ENCODE measurements at regions not wholly inside any gene's neighbourhood (a gene's known extent, or its start where the extent isn't known, plus 50 kb on each side); places are given as distances from the start of the nearest gene placed in this dataset.

DNA sequence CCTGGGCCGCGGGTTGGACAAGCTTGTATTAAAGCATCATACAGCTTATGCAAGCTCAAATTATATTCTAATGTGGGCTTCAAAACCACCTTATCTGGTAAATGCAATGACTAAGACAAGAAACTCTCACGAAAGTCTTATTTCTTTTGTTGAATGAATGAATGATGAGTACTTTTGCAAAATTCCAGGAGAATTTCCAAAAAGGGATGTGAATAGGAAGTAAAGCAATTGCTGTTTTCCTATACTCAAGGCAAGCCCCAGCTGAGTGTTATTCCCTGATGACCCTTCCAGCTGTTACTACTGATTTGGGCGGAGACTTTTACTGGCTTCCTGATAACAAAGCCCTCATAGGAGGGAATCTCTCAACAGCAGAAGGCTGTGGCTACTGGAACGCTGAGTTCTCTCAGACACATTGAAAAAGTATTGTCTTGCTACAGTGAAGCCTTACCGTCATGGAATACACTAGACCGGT, 162.8 kb downstream of the SREK1 start:
- TF ChIP-seq, protein P1, sequence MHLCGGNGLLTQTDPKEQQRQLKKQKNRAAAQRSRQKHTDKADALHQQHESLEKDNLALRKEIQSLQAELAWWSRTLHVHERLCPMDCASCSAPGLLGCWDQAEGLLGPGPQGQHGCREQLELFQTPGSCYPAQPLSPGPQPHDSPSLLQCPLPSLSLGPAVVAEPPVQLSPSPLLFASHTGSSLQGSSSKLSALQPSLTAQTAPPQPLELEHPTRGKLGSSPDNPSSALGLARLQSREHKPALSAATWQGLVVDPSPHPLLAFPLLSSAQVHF (CRISPR knock-in tag; IDR thresholded peaks at IDR 0.05): no peak
- TF ChIP-seq, protein P2, sequence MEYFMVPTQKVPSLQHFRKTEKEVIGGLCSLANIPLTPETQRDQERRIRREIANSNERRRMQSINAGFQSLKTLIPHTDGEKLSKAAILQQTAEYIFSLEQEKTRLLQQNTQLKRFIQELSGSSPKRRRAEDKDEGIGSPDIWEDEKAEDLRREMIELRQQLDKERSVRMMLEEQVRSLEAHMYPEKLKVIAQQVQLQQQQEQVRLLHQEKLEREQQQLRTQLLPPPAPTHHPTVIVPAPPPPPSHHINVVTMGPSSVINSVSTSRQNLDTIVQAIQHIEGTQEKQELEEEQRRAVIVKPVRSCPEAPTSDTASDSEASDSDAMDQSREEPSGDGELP (IDR thresholded peaks at IDR 0.05; ENCODE audit: borderline replicate concordance, low read depth): no peak
- TF ChIP-seq, protein P3, sequence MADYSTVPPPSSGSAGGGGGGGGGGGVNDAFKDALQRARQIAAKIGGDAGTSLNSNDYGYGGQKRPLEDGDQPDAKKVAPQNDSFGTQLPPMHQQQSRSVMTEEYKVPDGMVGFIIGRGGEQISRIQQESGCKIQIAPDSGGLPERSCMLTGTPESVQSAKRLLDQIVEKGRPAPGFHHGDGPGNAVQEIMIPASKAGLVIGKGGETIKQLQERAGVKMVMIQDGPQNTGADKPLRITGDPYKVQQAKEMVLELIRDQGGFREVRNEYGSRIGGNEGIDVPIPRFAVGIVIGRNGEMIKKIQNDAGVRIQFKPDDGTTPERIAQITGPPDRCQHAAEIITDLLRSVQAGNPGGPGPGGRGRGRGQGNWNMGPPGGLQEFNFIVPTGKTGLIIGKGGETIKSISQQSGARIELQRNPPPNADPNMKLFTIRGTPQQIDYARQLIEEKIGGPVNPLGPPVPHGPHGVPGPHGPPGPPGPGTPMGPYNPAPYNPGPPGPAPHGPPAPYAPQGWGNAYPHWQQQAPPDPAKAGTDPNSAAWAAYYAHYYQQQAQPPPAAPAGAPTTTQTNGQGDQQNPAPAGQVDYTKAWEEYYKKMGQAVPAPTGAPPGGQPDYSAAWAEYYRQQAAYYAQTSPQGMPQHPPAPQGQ (CRISPR knock-in tag; IDR thresholded peaks at IDR 0.05; ENCODE audit: borderline replicate concordance): no peak
- no peak for TF ChIP-seq BCL6 (CRISPR knock-in tag; IDR thresholded peaks at IDR 0.05)
- TF ChIP-seq SRSF4 (IDR thresholded peaks at IDR 0.05; ENCODE audit: low read depth, low read length, poor library complexity, severe bottlenecking): no peak
- TF ChIP-seq, protein P4, sequence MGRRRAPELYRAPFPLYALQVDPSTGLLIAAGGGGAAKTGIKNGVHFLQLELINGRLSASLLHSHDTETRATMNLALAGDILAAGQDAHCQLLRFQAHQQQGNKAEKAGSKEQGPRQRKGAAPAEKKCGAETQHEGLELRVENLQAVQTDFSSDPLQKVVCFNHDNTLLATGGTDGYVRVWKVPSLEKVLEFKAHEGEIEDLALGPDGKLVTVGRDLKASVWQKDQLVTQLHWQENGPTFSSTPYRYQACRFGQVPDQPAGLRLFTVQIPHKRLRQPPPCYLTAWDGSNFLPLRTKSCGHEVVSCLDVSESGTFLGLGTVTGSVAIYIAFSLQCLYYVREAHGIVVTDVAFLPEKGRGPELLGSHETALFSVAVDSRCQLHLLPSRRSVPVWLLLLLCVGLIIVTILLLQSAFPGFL (CRISPR knock-in tag; IDR thresholded peaks at IDR 0.05): no peak
- TF ChIP-seq EP300 (IDR thresholded peaks at IDR 0.05; ENCODE audit: low read depth in 2 of 2, low read length in 2 of 2): no peak
- no peak for TF ChIP-seq EP300 (CRISPR knock-in tag; IDR thresholded peaks at IDR 0.05; ENCODE audit: borderline replicate concordance)
- TF ChIP-seq, protein P5, sequence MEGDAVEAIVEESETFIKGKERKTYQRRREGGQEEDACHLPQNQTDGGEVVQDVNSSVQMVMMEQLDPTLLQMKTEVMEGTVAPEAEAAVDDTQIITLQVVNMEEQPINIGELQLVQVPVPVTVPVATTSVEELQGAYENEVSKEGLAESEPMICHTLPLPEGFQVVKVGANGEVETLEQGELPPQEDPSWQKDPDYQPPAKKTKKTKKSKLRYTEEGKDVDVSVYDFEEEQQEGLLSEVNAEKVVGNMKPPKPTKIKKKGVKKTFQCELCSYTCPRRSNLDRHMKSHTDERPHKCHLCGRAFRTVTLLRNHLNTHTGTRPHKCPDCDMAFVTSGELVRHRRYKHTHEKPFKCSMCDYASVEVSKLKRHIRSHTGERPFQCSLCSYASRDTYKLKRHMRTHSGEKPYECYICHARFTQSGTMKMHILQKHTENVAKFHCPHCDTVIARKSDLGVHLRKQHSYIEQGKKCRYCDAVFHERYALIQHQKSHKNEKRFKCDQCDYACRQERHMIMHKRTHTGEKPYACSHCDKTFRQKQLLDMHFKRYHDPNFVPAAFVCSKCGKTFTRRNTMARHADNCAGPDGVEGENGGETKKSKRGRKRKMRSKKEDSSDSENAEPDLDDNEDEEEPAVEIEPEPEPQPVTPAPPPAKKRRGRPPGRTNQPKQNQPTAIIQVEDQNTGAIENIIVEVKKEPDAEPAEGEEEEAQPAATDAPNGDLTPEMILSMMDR (CRISPR knock-in tag; IDR thresholded peaks at IDR 0.05): no peak
- no peak for TF ChIP-seq NFE2L2 (IDR thresholded peaks at IDR 0.05; ENCODE audit: low read length)
- no peak for TF ChIP-seq CHD2 (IDR thresholded peaks at IDR 0.05; ENCODE audit: low read depth, low read length)
